22Rv1 (cell line): ENCODE measurements at regions not wholly inside any gene's neighbourhood (a gene's known extent, or its start where the extent isn't known, plus 50 kb on each side); places are given as distances from the start of the nearest gene placed in this dataset.

Experiments
- ZFX ChIP-seq: fragments of 450-650 bp; IDR thresholded peaks from 2 replicates; pipeline ENCODE4 v1.6.1; 2017; ENCODE audit warnings: antibody characterized with exemption, borderline replicate concordance
- TF ChIP-seq, protein P1 (sequence below): fragments of 450-650 bp; IDR thresholded peaks from 2 replicates; pipeline ENCODE4 v1.5.1; 2017; ENCODE audit warnings: mild to moderate bottlenecking

DNA sequence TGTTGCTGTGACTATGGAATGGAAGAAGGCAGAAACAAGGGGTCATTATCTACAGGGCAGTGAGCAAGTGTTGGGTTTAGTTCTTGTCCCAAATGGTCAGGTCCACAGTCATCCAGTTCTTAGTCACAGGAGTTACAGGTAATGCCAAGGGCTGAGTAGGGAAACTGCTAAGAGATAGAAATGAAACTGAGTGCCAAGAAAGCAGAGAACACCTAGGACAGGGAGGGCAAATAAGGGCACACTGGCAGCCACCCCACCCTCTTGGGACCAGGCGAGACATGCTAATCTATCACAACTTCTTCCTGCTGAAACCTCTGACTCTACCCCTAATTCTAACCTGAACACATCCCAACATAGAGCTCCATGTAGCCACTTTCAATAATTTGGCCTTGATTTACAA lies 103.2 kb downstream of the KLF4 start:
- TF ChIP-seq, protein P1, sequence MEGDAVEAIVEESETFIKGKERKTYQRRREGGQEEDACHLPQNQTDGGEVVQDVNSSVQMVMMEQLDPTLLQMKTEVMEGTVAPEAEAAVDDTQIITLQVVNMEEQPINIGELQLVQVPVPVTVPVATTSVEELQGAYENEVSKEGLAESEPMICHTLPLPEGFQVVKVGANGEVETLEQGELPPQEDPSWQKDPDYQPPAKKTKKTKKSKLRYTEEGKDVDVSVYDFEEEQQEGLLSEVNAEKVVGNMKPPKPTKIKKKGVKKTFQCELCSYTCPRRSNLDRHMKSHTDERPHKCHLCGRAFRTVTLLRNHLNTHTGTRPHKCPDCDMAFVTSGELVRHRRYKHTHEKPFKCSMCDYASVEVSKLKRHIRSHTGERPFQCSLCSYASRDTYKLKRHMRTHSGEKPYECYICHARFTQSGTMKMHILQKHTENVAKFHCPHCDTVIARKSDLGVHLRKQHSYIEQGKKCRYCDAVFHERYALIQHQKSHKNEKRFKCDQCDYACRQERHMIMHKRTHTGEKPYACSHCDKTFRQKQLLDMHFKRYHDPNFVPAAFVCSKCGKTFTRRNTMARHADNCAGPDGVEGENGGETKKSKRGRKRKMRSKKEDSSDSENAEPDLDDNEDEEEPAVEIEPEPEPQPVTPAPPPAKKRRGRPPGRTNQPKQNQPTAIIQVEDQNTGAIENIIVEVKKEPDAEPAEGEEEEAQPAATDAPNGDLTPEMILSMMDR: no peak
- no peak for TF ChIP-seq ZFX
